ENCODE measurements at regions not wholly inside any gene's neighbourhood (a gene's known extent, or its start where the extent isn't known, plus 50 kb on each side); places are given as distances from the start of the nearest gene placed in this dataset.

DNA sequence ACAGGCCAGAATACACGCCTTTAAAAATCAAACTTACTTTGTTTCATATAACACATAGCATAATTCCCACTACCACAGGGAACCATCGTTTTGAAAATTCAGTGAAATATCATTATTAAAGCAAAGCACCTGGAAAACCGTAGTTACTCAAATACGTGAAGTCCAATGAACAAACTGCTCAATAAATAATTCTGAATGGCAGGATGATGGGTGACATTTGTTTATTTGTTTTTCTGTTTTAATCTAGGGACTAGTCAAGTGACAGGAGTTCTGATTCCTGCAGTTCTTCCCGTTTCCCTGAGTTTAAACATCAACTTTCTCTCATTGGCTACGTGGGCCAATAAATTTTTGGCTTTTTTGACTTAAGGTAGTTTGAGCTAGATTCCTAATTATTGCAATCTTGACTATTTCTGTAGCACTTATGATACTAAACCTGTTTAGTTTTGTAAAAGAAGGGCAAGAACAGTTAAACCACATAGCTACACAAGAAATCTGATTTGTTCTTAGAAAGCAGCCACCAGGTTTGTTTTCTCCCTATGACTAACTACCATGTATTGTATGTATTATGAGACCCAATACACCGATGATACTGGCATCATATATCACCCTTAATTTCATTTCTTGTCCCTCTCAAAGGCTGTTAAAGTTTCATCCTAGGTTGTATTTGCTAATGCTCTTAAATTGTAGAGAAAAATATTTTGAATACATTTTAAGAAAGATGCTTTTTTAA is 411.2 kb downstream of the SHQ1 start:
- Histone ChIP-seq H2BK5ac (ENCODE audit: low read depth, low read length, poor library complexity, severe bottlenecking) (no peak overlapping the region), H4K91ac (ENCODE audit: insufficient read depth, low read depth, low read length) (no peak overlapping the region), H4K20me1 (ENCODE audit: insufficient read depth, low read length) (peaks cover 77% of the 10 kb centered on the region), H3K4me1 (ENCODE audit: control insufficient read depth, insufficient read depth, low read length) (no peaks in the 10 kb centered on the region), H3K27ac (ENCODE audit: insufficient read depth, low read length) (no peak overlapping the region), H3K14ac (replicated peaks; ENCODE audit: low read depth, low read length) (no peak overlapping the region), H2AFZ (replicated peaks; ENCODE audit: low read length, poor library complexity) (no peak overlapping the region), H3K27me3 (ENCODE audit: control insufficient read depth, insufficient read depth, low read length) (no peaks in the 10 kb centered on the region), H2BK20ac (ENCODE audit: low read depth, low read length) (no peak overlapping the region), H2AK9ac (replicated peaks; ENCODE audit: low read depth, low read length, poor library complexity) (no peak overlapping the region), H3K18ac (ENCODE audit: low read depth, low read length) (no peak overlapping the region), H3K23ac (ENCODE audit: low read depth, low read length) (no peak overlapping the region), H2BK15ac (ENCODE audit: low read depth, low read length) (no peak overlapping the region), H3K9me3 (ENCODE audit: control insufficient read depth, insufficient read depth, low read length) (no peaks in the 10 kb centered on the region), H2BK120ac (ENCODE audit: low read depth, low read length) (no peak overlapping the region), H3K79me1 (ENCODE audit: low read depth in 1 of 2, low read length in 2 of 2) (peaks cover 40 to 60% of the 10 kb centered on the region in 2 experiments), H3K4ac (ENCODE audit: low read depth, low read length) (no peak overlapping the region), H2AK5ac (ENCODE audit: low read depth, low read length) (no peak overlapping the region), H3K56ac (ENCODE audit: extremely low read depth, insufficient read depth, low read length) (no peak overlapping the region), H3K4me2 (ENCODE audit: low read depth, low read length) (no peak overlapping the region), H3K4me3 (ENCODE audit: insufficient read depth, low read depth, low read length) (no peak overlapping the region), H3K36me3 (ENCODE audit: control insufficient read depth, insufficient read depth, low read length) (peaks cover 3% of the 10 kb centered on the region), H3K9ac (ENCODE audit: low read depth, low read length) (no peak overlapping the region), H4K8ac (ENCODE audit: low read depth in 2 of 2, low read length in 2 of 2) (no peak overlapping the region), H4K5ac (ENCODE audit: low read depth, low read length) (no peak overlapping the region), H3K9me1 (ENCODE audit: insufficient read depth, low read length) (peaks cover 8% of the 10 kb centered on the region)
- ChIA-PET POLR2A (ENCODE audit: unreplicated experiment) (no interaction called here), CTCF (no interaction called here)
- intact Hi-C loops (cut with micrococcal nuclease), result no loop called here
- in situ Hi-C loops (cut with MboI; ENCODE audit: low sequenced_read_pairs), result loop anchor here (25.0 kb wide), 1 partner anchor 650 kb away; no protein-coding TSS in a partner anchor
- dilution Hi-C loops (cut with HindIII; ENCODE audit: low sequenced_read_pairs, unreplicated experiment), result no loop called here
- no peak for ATAC-seq (ENCODE audit: low read depth)
- no TSS peak for BruUV-seq (replicated peaks)
- DNase-seq, result no peak
- TF ChIP-seq, protein P1, sequence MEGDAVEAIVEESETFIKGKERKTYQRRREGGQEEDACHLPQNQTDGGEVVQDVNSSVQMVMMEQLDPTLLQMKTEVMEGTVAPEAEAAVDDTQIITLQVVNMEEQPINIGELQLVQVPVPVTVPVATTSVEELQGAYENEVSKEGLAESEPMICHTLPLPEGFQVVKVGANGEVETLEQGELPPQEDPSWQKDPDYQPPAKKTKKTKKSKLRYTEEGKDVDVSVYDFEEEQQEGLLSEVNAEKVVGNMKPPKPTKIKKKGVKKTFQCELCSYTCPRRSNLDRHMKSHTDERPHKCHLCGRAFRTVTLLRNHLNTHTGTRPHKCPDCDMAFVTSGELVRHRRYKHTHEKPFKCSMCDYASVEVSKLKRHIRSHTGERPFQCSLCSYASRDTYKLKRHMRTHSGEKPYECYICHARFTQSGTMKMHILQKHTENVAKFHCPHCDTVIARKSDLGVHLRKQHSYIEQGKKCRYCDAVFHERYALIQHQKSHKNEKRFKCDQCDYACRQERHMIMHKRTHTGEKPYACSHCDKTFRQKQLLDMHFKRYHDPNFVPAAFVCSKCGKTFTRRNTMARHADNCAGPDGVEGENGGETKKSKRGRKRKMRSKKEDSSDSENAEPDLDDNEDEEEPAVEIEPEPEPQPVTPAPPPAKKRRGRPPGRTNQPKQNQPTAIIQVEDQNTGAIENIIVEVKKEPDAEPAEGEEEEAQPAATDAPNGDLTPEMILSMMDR (conservative IDR thresholded peaks at IDR 0.05; ENCODE audit: low read depth, low read length), result no peak
- no peak for TF ChIP-seq RCOR1 (IDR thresholded peaks at IDR 0.05; ENCODE audit: insufficient replicate concordance, low read length)
- no CpG with 5 or more reads among the region's 7 CpGs for WGBS, 2 experiments (ENCODE audit: extremely low coverage in 2 of 2, insufficient read length in 1 of 2)

Measured in IMR-90 (cell line).